Endodermal cell (in vitro differentiated cells): ENCODE measurements at regions not wholly inside any gene's neighbourhood (a gene's known extent, or its start where the extent isn't known, plus 50 kb on each side); places are given as distances from the start of the nearest gene placed in this dataset.

Source experiments
- DNase-seq: peaks from one replicate; pipeline ENCODE4 v3.0.0-alpha.2; 2017
- H3K27ac ChIP-seq: 2 replicates; pipeline ENCODE4 v1.5.1; 2013; ENCODE audit warnings: mild to moderate bottlenecking, low read depth, low read length, moderate library complexity
- H3K27me3 ChIP-seq: 2 replicates; pipeline ENCODE4 v1.6.1; 2013; ENCODE audit warnings: mild to moderate bottlenecking, low read length, moderate library complexity; ENCODE audit not compliant: insufficient read depth, control insufficient read depth, poor library complexity, severe bottlenecking
- H3K36me3 ChIP-seq: 2 replicates; pipeline ENCODE4 v1.7.0; 2013; ENCODE audit warnings: mild to moderate bottlenecking, low read length, moderate library complexity; ENCODE audit not compliant: control insufficient read depth, insufficient read depth
- H3K4me1 ChIP-seq: one replicate; pipeline ENCODE4 v1.7.0; 2013; ENCODE audit warnings: low read length; ENCODE audit not compliant: control insufficient read depth, insufficient read depth
- H3K4me3 ChIP-seq: 2 replicates; pipeline ENCODE4 v1.5.1; 2013; ENCODE audit warnings: mild to moderate bottlenecking, low read length, moderate library complexity
- H3K9ac ChIP-seq: 2 replicates; pipeline ENCODE4 v1.6.1; 2013; ENCODE audit warnings: mild to moderate bottlenecking, low read length, moderate library complexity; ENCODE audit not compliant: poor library complexity, severe bottlenecking; ENCODE audit errors: extremely low read depth
- H3K9me3 ChIP-seq: 2 replicates; pipeline ENCODE4 v1.6.1; 2013; ENCODE audit warnings: mild to moderate bottlenecking, low read length, moderate library complexity; ENCODE audit not compliant: control insufficient read depth
- H3K27ac Mint-ChIP-seq: 2 replicates; pipeline ENCODE4 v1.8.0; 2020; ENCODE audit warnings: mixed read lengths
- H3K27me3 Mint-ChIP-seq: 2 replicates; pipeline ENCODE4 v1.8.0; 2021; ENCODE audit warnings: mild to moderate bottlenecking, mixed read lengths; ENCODE audit not compliant: insufficient read depth
- H3K36me3 Mint-ChIP-seq: 2 replicates; pipeline ENCODE4 v1.8.0; 2020; ENCODE audit warnings: low read depth, mixed read lengths
- H3K4me1 Mint-ChIP-seq: 2 replicates; pipeline ENCODE4 v1.8.0; 2020; ENCODE audit warnings: mixed read lengths
- H3K4me3 Mint-ChIP-seq: 2 replicates; pipeline ENCODE4 v1.8.0; 2020; ENCODE audit warnings: mild to moderate bottlenecking, moderate library complexity, mixed read lengths
- H3K9me3 Mint-ChIP-seq: 2 replicates; pipeline ENCODE4 v1.8.0; 2020; ENCODE audit warnings: mild to moderate bottlenecking, mixed read lengths
- WGBS, 2 experiments: methylation state at CpG; one replicate each; pipeline versions ENCODE4 v1.1.5 to v1.1.7; 2013; ENCODE audit warnings: missing lambda C conversion rate in 2 of 2, mixed read lengths in 1 of 2; ENCODE audit not compliant: insufficient coverage in 1 of 2, insufficient read length in 1 of 2; 5-methylcytosine and 5-hydroxymethylcytosine counted together
- TF ChIP-seq, protein P1 (sequence below): fragments of 200-600 bp; sonication (generic); conservative IDR thresholded peaks from 2 replicates; pipeline ENCODE4 v1.5.0; 2021; ENCODE audit warnings: antibody characterized with exemption, mild to moderate bottlenecking

DNA sequence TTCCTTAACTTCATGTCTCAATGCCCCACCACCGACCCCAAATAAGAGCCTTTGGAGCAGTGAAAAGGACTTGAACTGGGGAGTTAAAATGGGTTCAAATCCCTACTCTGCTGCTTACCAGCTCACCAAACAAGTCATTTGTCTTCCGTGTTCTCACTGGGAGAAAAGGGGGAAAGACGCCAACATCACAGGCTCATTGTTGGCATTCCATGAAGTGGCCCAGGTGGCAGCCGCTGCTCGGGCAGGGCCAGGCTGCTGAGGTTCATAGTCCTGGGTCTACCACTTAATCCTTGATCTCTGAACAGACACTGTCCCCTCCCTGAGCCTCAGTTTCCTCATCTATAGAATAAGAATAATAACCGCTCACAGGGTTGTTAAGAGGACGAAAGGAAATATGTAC lies 103.0 kb downstream of the APOB start:
- Histone ChIP-seq H3K27ac (no peak overlapping the region), H3K27me3 (peaks cover 23% of the 10 kb centered on the region), H3K36me3 (no peaks in the 10 kb centered on the region), H3K9me3 (no peaks in the 10 kb centered on the region), H3K4me1 (no peaks in the 10 kb centered on the region), H3K9ac (no peak overlapping the region), H3K4me3 (no peak overlapping the region)
- WGBS, 2 experiments, result 90 to 100% methylated on average over 3 to 7 of the region's 7 CpGs
- DNase-seq, result no peak
- TF ChIP-seq, protein P1, sequence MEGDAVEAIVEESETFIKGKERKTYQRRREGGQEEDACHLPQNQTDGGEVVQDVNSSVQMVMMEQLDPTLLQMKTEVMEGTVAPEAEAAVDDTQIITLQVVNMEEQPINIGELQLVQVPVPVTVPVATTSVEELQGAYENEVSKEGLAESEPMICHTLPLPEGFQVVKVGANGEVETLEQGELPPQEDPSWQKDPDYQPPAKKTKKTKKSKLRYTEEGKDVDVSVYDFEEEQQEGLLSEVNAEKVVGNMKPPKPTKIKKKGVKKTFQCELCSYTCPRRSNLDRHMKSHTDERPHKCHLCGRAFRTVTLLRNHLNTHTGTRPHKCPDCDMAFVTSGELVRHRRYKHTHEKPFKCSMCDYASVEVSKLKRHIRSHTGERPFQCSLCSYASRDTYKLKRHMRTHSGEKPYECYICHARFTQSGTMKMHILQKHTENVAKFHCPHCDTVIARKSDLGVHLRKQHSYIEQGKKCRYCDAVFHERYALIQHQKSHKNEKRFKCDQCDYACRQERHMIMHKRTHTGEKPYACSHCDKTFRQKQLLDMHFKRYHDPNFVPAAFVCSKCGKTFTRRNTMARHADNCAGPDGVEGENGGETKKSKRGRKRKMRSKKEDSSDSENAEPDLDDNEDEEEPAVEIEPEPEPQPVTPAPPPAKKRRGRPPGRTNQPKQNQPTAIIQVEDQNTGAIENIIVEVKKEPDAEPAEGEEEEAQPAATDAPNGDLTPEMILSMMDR, result no peak
- Mint-ChIP-seq H3K9me3 (no peaks in the 10 kb centered on the region), H3K27me3 (peaks cover 8% of the 10 kb centered on the region), H3K27ac (no peak overlapping the region), H3K4me1 (no peaks in the 10 kb centered on the region), H3K36me3 (no peaks in the 10 kb centered on the region), H3K4me3 (no peak overlapping the region)

DNA sequence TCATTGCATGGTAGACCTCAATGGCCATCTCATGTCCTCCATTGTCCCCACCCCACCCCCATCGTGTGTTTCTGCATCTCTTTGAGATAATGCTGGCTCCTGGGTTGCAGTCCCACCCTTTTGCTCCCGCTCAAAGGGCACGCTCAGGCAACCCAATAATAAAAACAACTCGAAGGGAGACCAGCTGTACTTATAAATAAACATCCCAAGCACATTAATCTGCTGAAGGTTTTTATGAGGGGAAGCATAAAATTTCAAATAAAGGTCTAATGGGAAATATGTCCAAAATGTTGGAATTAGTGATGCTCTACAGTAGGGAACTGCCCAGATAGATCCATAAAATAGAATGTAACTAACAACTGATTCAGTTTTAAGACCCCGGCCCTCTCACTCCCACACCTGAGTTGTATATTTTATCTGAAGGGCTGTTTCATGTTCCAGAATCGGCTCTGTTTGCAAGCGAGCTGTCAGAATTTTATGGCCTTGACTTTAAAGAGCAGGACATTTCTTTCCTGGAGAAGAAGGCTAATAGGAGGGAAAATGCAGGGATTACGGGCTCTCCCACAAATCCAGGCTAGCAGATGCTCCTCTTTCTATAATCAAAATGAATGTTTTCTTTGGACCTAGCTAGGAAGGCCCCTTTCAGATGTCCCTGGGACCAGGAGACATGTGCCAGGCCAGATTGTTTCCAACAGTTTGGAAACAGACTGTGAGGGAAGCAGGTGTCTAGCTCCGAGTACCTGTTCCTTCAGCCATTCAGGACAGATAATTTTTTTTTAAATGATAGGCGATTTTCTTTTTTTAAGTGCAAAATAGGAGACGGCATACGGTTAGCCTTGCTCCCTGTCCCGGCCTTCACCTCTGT lies 103.7 kb downstream of the APOB start:
- no peak overlapping the region for H3K4me3 ChIP-seq
- peaks cover 8% of the 10 kb centered on the region for H3K27me3 Mint-ChIP-seq
- no peaks in the 10 kb centered on the region for H3K4me1 Mint-ChIP-seq
- no peaks in the 10 kb centered on the region for H3K9me3 Mint-ChIP-seq
- H3K36me3 ChIP-seq, result no peaks in the 10 kb centered on the region
- no peak overlapping the region for H3K4me3 Mint-ChIP-seq
- H3K27ac ChIP-seq, result no peak overlapping the region
- no peaks in the 10 kb centered on the region for H3K9me3 ChIP-seq
- no peaks in the 10 kb centered on the region for H3K36me3 Mint-ChIP-seq
- 85 to 91% methylated on average over 6 to 13 of the region's 13 CpGs for WGBS, 2 experiments
- peaks cover 23% of the 10 kb centered on the region for H3K27me3 ChIP-seq
- H3K4me1 ChIP-seq, result no peaks in the 10 kb centered on the region
- H3K27ac Mint-ChIP-seq, result no peak overlapping the region
- no peak for DNase-seq
- TF ChIP-seq, protein P1, result no peak
- H3K9ac ChIP-seq, result no peak overlapping the region

DNA sequence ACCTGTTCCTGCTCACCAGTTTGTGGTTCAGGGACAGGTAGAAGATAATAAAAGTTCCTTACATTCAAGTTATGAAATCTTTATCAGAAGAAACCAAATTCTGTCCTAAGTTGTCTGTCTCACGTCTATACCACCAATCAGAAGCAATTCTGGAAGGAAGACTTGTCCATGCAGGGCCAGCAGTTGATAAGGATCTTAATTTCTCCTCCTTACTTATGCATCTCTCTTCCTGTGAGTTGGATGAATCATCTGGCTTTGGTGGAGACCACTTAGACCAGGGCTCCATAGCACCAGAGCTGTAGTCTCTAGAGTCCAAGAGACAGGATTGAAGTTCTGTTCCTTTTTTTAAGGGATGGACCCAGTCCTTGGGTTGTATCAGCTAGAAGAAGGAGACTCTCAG lies 106.5 kb downstream of the APOB start:
- peaks cover 8% of the 10 kb centered on the region for H3K27me3 Mint-ChIP-seq

More for the DNA sequence above, 106.5 kb downstream of the APOB start:
- no peak overlapping the region for H3K27ac Mint-ChIP-seq
- no peak overlapping the region for H3K4me3 Mint-ChIP-seq
- TF ChIP-seq, protein P1, result no peak
- H3K36me3 ChIP-seq, result no peaks in the 10 kb centered on the region
- H3K9me3 ChIP-seq, result no peaks in the 10 kb centered on the region
- H3K9me3 Mint-ChIP-seq, result no peaks in the 10 kb centered on the region
- no peak overlapping the region for H3K4me3 ChIP-seq
- H3K27ac ChIP-seq, result no peak overlapping the region
- 82 to 89% methylated on average over 1 of the region's 1 CpG for WGBS, 2 experiments
- no peaks in the 10 kb centered on the region for H3K36me3 Mint-ChIP-seq
- no peaks in the 10 kb centered on the region for H3K4me1 ChIP-seq
- H3K9ac ChIP-seq, result no peak overlapping the region
- DNase-seq, result no peak
- peaks cover 23% of the 10 kb centered on the region for H3K27me3 ChIP-seq
- H3K4me1 Mint-ChIP-seq, result no peaks in the 10 kb centered on the region
